Stimulated activated CD4-positive, alpha-beta T cell treated with anti-CD3 and anti-CD28 coated beads, Interleukin-12 subunit alpha, Interleukin-12 subunit beta, amount 100 ng/mL, for 4 hours (primary cell): ENCODE measurements at regions not wholly inside any gene's neighbourhood (a gene's known extent, or its start where the extent isn't known, plus 50 kb on each side); places are given as distances from the start of the nearest gene placed in this dataset.

Experiments used
- DNase-seq: peaks from one replicate; pipeline ENCODE4 v3.0.0-alpha.2; 2020

DNA sequence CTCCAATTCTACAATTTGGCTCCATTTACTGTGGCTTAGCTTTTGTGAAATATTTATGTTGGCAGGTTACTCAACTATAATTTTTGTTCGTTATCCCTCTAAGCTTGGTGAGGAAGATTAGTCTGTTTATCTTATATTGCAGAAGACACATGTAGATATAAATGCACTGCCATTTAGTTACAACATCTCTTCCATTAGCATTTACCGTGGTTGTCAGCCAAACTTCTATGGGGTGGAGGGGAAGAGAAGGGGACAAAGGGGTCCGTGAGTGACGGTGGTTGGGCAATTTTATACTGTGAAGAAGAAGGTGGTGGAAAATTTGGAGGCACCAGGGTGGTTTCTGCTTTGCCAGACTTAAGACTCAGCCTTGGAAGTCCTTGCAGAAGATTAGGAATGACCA is 117.6 kb upstream of the CXCR4 start:
- no peak for DNase-seq

DNA sequence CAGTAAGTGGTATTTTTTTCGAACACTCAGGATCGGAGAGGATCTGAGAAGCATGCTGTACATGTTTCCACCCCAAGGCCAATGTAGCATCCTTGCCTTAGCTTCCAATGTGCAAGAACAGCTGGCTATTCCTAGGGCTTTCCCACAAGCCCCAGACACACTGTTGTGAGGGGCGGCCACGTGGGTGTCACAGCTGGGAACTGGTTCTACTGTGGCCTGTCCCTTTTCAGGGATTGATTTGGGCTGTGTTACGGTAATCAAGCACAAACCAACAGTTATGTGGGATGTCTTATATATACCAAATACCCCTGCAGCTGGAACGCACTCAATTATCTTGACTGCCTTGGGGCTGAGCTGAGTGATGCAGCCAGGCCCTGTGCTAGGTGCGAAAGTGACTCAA is 116.3 kb upstream of the CXCR4 start:
- no peak for DNase-seq

GRCh38 chr2:136233298-136233697 is 115.3 kb upstream of the CXCR4 start:
- DNase-seq: no peak

DNA sequence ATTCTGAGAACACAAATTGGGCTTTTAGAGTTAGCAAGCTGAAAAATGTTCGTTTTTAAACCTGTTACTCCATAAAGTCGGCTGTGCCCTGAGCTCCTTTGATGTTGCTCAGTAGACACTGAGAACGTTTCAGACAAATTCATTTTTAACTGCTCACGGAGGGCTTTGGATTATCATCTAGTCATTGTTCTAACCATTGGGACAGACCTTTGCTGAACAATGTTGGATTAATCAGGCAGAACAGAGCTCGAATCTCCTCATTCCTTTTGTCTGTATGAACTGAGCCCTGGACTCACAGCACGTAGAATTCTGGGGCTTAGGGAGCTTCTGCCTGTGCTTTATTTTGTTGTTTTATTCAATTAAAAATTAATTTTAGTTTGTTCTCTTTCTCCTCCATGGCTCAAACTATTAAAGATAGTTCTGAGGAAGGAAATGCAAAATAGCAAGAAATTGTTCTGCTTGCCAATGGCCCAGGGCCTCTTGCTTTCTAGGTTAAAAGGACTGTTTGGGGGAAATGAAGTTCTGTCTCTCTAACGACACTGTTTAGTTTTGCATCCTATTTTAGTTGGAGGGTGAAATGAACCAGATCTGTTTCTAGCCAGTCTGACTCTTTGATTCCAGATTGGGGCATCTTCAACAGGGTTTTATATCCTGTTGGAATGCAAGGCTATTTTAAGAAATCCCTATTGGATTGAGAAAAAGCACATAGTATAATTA is 114.7 kb upstream of the CXCR4 start:
- no peak for DNase-seq

DNA sequence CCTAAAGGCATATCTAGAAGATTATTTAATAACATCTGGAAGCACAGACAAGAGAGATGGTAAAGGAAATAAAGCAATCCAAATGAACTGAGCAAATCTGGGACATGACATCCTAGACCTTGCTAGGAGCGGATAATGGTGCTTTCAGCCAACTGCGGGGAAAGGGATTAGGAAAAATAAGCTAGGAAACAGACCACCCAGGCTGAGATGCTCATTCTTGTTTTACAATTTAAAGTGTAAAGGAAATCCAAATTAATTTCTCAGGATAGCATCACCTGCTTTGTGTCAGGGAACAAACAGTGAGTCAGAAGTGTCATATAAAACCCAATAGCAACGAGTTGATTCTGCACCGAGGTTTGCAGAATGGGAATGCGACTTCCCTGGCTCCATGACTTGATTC is 112.5 kb upstream of the CXCR4 start:
- DNase-seq: no peak

DNA sequence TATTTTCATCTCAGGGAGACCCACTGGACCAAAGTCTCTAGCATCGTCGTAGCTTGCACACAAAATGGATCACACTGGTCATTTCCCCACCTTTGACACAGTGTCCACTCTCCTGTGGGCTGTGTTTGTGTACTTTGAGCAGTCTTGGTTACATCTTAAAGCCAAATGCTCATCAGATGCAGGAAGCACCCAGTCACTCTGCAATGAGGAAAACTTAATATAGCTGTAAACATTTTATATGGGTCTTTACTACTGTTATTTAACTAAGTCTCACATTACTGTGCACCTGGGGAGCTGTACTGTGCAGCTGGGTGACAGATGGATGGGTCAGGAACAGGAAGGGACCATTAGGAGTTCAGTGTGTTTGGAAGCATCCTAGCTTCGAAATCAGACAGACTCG is 109.0 kb upstream of the CXCR4 start:
- DNase-seq: no peak

DNA sequence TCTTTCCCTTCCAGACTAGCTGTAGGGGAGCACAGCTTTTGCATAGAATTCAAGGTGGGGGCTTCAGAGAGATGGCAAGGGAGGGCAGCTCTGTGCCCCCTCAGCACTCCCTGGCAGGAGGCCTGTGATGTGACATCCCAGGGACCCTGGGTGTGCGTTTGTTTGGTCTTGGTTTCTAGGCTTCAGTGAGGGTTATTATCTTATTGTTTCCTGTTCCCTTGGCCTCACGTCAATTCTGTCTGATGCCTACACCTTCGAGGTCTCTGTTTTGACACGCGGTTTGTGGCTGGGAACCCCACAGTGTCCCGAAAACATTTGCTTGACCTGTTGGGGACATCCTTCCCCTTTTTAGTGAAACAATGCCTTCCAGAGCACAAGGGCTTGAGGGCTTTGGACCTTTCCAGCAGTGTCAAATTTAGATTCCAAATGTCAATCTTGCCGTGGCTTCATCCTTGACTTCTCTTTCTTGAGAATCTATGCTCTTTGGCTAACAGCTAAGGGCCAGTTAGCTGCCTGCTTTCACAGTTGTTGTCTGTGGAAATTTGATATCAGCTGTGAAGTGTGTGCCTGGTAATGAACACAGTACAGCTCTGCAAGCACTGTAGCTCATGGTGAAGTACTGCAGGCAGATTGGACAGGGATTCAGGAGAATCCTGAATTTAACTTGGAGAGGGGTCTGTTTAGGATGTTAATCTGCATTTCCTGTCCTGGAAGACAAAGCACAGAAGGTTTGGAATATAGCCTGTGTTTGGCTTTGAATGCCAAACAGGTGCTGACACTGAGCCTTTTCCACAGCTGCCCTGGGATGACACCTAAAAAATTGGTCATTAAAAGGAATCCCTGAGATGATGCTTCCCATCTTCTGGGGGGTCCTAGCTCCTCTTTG is 108.2 kb upstream of the CXCR4 start:
- no peak for DNase-seq

DNA sequence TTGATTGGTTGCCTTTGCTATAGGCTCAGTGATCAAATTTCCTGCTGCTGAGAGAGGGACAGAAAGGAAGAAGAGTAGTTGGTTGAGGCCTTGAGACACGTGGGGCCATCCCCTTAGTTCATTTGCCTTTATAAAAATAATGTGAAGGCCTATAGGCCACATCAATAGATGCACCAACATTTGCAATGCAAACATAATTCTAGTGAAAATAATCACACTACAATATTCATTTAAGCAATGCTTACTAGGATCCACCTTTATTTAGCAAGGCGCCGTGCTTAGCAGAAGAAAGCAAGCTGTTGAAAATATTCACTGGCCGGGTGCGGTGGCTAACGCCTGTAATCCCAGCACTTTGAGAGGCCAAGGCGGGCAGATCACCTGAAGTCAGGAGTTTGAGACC is 105.3 kb upstream of the CXCR4 start:
- DNase-seq: no peak

- no peak for DNase-seq
Observed at GRCh38 chr2:136222862-136223261, 104.9 kb upstream of the CXCR4 start.

- no peak for DNase-seq
Observed at GRCh38 chr2:136221026-136221425, 103.1 kb upstream of the CXCR4 start.

DNA sequence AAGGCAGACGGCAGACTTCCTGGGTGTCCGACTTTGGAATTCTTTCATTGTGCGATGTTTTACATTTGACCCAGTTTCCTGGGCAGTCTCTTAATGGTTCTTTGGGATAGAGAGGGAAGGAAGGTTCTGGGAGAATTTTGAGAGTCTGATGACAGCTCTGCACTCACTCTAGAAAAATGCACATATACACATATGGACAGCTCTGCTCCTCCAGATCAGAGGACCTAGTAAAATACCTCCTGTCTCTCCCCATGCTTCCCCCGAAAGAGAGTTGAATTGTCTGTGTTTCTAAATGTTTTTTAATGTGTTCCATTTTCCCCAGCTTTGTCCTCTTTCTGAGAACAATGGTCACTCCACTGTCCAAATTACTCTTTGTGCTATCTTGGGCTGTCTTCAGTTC is 102.0 kb upstream of the CXCR4 start:
- DNase-seq: no peak

GRCh38 chr2:136219341-136219740 is 101.4 kb upstream of the CXCR4 start:
- no peak for DNase-seq

DNA sequence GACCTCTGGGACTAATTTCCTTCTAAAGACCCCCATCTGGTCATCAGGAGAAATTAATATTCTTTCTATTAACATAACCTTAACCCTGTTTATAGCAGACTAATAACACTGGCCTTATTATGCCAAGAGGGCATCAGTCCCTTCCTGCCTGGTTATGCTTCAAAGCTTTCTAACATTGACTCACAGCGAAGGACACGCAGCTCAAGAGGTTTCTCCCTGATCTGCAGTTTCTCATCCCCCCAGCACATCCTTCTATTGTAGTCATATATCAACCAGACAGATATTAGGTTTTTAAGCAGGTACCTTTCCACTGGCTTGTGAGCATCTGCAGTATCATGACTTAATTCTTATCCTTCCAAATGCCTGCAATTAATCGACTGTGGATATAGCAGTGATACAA is 100.0 kb upstream of the CXCR4 start:
- no peak for DNase-seq

GRCh38 chr2:136215908-136216472 is 98.0 kb upstream of the CXCR4 start:
- DNase-seq: no peak

DNA sequence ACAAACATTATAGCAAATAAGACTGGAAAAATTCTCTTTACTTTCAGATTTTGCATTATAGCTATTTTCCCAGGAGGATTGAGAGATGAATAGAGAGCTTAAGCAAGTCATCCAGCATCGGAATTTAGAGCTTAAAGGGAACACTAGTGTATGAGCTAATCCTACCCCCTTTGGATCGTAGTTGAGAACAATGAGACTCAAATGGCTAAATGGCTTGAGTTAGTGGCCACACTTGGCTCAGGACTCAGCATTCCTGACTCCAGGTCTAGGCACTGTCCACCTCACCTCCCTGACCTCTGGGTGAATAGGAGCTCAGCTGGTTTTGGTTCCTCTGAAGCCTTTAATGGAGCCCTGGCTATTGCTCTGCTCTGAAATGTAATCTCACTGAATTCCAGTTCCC is 97.5 kb upstream of the CXCR4 start:
- no peak for DNase-seq

- DNase-seq: no peak
Observed at GRCh38 chr2:136214307-136215200, 96.6 kb upstream of the CXCR4 start.

DNA sequence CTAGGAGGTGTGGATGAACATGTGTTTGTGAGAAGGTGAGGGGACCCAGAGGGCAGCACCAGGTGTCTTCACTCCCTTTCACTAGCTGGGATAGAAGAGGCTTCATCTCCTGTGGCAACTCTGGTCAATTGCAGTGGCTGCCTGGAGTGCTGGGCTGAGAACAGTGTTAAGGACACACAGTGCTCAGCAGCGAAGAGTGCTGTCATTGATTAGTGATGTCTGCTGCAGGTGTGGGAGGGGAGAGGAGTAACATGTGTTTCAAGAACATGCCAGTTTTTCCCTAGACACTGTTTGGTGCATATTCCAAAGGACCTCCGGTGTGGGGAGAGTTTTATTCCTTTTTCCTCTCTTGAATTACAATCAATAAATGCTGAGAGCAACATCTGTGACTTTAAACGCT is 95.9 kb upstream of the CXCR4 start:
- DNase-seq: no peak

GRCh38 chr2:136212426-136213378 is 94.8 kb upstream of the CXCR4 start:
- no peak for DNase-seq

GRCh38 chr2:136211701-136212100 is 93.8 kb upstream of the CXCR4 start:
- DNase-seq: no peak

- DNase-seq: no peak
Observed at GRCh38 chr2:136210822-136211221, 92.9 kb upstream of the CXCR4 start.

- DNase-seq: no peak
Observed at GRCh38 chr2:136210455-136210805, 92.5 kb upstream of the CXCR4 start.
